ENCODE measurements at regions not wholly inside any gene's neighbourhood (a gene's known extent, or its start where the extent isn't known, plus 50 kb on each side); places are given as distances from the start of the nearest gene placed in this dataset.

DNA sequence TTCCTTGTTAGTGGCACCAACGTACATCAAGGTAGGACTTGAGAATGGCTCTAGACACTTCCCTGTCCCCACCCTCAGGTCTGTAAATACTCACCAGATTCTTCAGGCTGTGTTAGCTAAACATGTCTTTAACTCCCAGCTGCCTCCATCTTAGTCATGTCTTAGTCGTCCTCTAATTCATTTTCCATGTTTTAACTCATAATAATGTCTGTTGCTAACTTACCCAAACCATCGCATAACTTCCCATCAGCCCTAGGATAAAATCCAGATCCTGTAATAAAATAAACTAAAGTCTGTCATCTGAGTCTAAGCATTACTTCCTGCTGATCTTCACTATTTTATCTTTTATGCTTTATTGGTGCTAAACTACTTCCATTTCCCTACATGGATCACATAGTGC lies 600.0 kb upstream of the CELF2 start:
- TF ChIP-seq NFIC (IDR thresholded peaks at IDR 0.05) (no peak), EP300 (IDR thresholded peaks at IDR 0.05; ENCODE audit: borderline replicate concordance) (no peak)

DNA sequence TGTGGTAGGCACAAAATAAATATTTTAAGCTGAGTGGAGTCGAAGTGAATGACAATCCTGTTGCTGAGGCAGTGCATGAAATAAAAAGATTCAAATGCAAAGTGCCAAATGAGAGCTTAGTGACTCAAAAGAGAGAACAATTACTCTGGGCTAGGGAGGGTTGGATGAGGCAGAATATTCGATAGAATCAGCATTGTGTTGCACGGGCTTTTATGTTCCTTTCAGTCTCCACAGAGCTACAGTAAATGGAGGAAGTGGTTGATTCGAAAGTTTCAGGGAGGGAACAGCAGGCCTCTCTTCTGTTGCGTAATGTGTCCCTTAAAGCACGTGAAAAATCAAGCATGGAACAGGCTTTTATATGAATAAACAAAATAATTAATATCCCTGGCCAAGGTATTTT lies 599.3 kb upstream of the CELF2 start:
- no peak for TF ChIP-seq NFIC (IDR thresholded peaks at IDR 0.05)

DNA sequence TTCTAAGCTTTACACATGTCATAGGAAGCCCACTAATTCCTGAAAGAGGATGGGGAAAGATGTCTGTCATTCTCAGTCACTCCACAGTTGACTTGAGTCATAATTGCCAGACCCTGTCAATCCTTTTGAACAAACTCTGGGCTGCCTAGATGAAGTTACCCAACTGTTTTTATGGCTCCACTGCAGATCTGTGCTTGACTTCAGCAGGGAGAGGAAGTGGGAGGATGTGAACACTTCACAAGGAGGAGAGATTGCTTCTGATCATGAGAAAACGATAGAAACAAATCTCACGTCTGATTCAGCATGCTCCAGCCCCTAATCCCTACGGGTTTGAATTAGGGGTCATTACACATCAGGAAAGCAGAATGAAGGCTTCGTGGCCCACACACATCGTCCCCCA lies 596.6 kb upstream of the CELF2 start:
- TF ChIP-seq FOXM1 (IDR thresholded peaks at IDR 0.05; ENCODE audit: borderline replicate concordance, low read depth) (no peak), EGR1 (IDR thresholded peaks at IDR 0.05) (no peak), NFIC (IDR thresholded peaks at IDR 0.05) (no peak), TEAD4 (IDR thresholded peaks at IDR 0.05) (no peak), RAD21 (IDR thresholded peaks at IDR 0.05; ENCODE audit: low read depth) (no peak), YY1 (IDR thresholded peaks at IDR 0.05; ENCODE audit: low read depth) (no peak), ZBTB7A (IDR thresholded peaks at IDR 0.05; ENCODE audit: low read depth) (no peak), TAF1 (IDR thresholded peaks at IDR 0.05; ENCODE audit: low read depth) (no peak), CEBPB (IDR thresholded peaks at IDR 0.05) (no peak)
- TF ChIP-seq, protein P1, sequence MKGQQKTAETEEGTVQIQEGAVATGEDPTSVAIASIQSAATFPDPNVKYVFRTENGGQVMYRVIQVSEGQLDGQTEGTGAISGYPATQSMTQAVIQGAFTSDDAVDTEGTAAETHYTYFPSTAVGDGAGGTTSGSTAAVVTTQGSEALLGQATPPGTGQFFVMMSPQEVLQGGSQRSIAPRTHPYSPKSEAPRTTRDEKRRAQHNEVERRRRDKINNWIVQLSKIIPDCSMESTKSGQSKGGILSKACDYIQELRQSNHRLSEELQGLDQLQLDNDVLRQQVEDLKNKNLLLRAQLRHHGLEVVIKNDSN (IDR thresholded peaks at IDR 0.05): no peak
- TF ChIP-seq, protein P2, sequence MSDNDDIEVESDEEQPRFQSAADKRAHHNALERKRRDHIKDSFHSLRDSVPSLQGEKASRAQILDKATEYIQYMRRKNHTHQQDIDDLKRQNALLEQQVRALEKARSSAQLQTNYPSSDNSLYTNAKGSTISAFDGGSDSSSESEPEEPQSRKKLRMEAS (IDR thresholded peaks at IDR 0.05): no peak
- TF ChIP-seq, protein P3, sequence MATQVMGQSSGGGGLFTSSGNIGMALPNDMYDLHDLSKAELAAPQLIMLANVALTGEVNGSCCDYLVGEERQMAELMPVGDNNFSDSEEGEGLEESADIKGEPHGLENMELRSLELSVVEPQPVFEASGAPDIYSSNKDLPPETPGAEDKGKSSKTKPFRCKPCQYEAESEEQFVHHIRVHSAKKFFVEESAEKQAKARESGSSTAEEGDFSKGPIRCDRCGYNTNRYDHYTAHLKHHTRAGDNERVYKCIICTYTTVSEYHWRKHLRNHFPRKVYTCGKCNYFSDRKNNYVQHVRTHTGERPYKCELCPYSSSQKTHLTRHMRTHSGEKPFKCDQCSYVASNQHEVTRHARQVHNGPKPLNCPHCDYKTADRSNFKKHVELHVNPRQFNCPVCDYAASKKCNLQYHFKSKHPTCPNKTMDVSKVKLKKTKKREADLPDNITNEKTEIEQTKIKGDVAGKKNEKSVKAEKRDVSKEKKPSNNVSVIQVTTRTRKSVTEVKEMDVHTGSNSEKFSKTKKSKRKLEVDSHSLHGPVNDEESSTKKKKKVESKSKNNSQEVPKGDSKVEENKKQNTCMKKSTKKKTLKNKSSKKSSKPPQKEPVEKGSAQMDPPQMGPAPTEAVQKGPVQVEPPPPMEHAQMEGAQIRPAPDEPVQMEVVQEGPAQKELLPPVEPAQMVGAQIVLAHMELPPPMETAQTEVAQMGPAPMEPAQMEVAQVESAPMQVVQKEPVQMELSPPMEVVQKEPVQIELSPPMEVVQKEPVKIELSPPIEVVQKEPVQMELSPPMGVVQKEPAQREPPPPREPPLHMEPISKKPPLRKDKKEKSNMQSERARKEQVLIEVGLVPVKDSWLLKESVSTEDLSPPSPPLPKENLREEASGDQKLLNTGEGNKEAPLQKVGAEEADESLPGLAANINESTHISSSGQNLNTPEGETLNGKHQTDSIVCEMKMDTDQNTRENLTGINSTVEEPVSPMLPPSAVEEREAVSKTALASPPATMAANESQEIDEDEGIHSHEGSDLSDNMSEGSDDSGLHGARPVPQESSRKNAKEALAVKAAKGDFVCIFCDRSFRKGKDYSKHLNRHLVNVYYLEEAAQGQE (IDR thresholded peaks at IDR 0.05; ENCODE audit: low read depth): no peak

DNA sequence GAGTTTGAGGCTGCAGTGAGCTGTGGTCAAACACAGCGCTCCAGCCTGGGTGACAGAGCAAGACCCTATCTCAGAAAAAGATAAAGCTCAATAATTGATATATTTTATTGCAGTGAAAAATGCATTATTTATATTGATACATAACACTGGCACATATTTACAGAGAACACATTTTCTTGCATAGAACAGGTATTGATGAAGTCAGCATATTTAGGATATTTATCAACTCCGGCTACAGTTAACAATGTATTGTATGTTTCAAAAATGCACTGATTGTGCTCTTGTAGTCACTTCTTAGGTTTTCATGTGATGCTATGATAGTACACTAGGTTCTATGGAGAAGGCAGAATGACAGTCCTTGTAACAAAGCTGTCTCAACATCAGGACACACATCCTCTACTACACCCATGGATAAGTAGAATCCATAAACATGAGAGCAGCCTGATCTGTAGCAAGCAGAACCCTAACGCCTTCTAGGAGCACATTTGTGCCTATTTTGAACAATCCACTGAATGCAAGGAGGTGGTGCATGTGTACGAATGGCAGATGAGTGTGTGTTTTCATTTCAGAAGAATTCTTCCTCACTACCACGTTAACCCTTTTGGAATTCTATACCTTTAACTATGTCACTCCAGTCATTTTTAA lies 586.1 kb upstream of the CELF2 start:
- TF ChIP-seq, protein P3 (IDR thresholded peaks at IDR 0.05; ENCODE audit: low read depth): no peak
- TF ChIP-seq CEBPB (IDR thresholded peaks at IDR 0.05) (no peak), ZBTB7A (IDR thresholded peaks at IDR 0.05; ENCODE audit: low read depth) (no peak), TCF12 (IDR thresholded peaks at IDR 0.05; ENCODE audit: low read depth) (no peak), TAF1 (IDR thresholded peaks at IDR 0.05; ENCODE audit: low read depth) (no peak), CREB1 (IDR thresholded peaks at IDR 0.05; ENCODE audit: low read depth) (no peak), EP300 (IDR thresholded peaks at IDR 0.05; ENCODE audit: borderline replicate concordance) (no peak), EGR1 (IDR thresholded peaks at IDR 0.05) (no peak), NFIC (IDR thresholded peaks at IDR 0.05) (no peak), TEAD4 (IDR thresholded peaks at IDR 0.05) (no peak), RAD21 (IDR thresholded peaks at IDR 0.05; ENCODE audit: low read depth) (no peak), YY1 (IDR thresholded peaks at IDR 0.05; ENCODE audit: low read depth) (no peak), FOXM1 (IDR thresholded peaks at IDR 0.05; ENCODE audit: borderline replicate concordance, low read depth) (no peak)
- TF ChIP-seq, protein P1 (IDR thresholded peaks at IDR 0.05): no peak
- TF ChIP-seq, protein P2 (IDR thresholded peaks at IDR 0.05): no peak

DNA sequence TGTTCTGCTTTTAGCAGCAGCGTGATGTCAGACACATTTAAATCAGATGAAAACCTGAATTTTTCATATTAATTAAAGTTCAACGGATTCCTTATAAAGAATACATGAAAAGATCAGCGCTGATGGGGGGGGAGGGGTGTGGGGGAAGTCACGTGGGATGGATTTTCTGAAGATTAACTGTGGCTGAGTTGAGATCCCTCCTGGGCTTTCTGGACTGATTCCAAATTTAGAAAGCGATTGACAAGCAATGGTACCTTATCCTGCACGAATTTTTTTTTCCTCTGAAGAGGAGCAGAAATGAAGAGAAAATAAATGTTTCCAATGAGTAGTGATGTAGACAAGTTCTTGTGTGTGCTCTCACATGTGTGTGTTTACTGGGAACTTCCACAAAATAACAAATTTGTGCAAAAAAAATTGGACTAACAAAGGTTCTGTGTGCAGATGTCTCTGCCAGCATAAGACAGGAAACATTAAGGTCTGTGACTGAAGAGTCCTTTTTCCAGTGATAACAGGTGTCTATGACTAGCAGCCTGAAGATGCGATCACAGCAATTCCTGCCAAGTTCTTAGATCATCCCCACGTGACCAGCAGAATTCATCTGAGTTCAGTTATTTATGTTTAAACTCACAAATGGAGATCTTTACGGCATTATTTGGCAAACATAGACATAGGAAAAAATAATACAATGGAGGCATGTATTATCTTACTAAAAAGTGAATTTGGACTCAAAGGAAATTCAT lies 585.2 kb upstream of the CELF2 start:
- TF ChIP-seq ZBTB7A (IDR thresholded peaks at IDR 0.05; ENCODE audit: low read depth) (no peak), TAF1 (IDR thresholded peaks at IDR 0.05; ENCODE audit: low read depth) (no peak), TCF12 (IDR thresholded peaks at IDR 0.05; ENCODE audit: low read depth) (no peak), TEAD4 (IDR thresholded peaks at IDR 0.05) (no peak), YY1 (IDR thresholded peaks at IDR 0.05; ENCODE audit: low read depth) (no peak), NFIC (IDR thresholded peaks at IDR 0.05) (no peak), EP300 (IDR thresholded peaks at IDR 0.05; ENCODE audit: borderline replicate concordance) (no peak), CREB1 (IDR thresholded peaks at IDR 0.05; ENCODE audit: low read depth) (no peak), RAD21 (IDR thresholded peaks at IDR 0.05; ENCODE audit: low read depth) (no peak), EGR1 (IDR thresholded peaks at IDR 0.05) (no peak), CEBPB (IDR thresholded peaks at IDR 0.05) (no peak), FOXM1 (IDR thresholded peaks at IDR 0.05; ENCODE audit: borderline replicate concordance, low read depth) (no peak)
- TF ChIP-seq, protein P2 (IDR thresholded peaks at IDR 0.05): no peak
- TF ChIP-seq, protein P3 (IDR thresholded peaks at IDR 0.05; ENCODE audit: low read depth): no peak
- TF ChIP-seq, protein P1 (IDR thresholded peaks at IDR 0.05): no peak
